Vagina (tissue), 2 donors: ENCODE measurements at regions not wholly inside any gene's neighbourhood (a gene's known extent, or its start where the extent isn't known, plus 50 kb on each side); places are given as distances from the start of the nearest gene placed in this dataset.

ENCODE experiments used
- POLR2A ChIP-seq, 2 donors: fragments of 450-650 bp; IDR thresholded peaks; one replicate each; pipeline ENCODE4 v1.6.1; 2017; ENCODE audit warnings: antibody characterized with exemption in 2 of 2, mild to moderate bottlenecking in 2 of 2, moderate library complexity in 2 of 2
- POLR2AphosphoS5 ChIP-seq, 2 donors: sonication (generic); formaldehyde crosslinking; IDR thresholded peaks; one replicate each; pipeline ENCODE4 v1.9.0; 2017; ENCODE audit warnings: antibody characterized with exemption in 2 of 2, mild to moderate bottlenecking in 2 of 2, low read depth in 1 of 2; ENCODE audit not compliant: insufficient read depth in 1 of 2
- TF ChIP-seq, protein P1 (sequence below), 3 experiments: fragments of 450-650 bp in 2 of 3; fragments of 200-600 bp in 1 of 3; sonication (generic) in 1 of 3; IDR thresholded peaks; one replicate each; pipeline ENCODE4 v1.5.1; 2017 to 2019; ENCODE audit warnings: antibody characterized with exemption in 3 of 3, mild to moderate bottlenecking in 2 of 3, moderate library complexity in 2 of 3

DNA sequence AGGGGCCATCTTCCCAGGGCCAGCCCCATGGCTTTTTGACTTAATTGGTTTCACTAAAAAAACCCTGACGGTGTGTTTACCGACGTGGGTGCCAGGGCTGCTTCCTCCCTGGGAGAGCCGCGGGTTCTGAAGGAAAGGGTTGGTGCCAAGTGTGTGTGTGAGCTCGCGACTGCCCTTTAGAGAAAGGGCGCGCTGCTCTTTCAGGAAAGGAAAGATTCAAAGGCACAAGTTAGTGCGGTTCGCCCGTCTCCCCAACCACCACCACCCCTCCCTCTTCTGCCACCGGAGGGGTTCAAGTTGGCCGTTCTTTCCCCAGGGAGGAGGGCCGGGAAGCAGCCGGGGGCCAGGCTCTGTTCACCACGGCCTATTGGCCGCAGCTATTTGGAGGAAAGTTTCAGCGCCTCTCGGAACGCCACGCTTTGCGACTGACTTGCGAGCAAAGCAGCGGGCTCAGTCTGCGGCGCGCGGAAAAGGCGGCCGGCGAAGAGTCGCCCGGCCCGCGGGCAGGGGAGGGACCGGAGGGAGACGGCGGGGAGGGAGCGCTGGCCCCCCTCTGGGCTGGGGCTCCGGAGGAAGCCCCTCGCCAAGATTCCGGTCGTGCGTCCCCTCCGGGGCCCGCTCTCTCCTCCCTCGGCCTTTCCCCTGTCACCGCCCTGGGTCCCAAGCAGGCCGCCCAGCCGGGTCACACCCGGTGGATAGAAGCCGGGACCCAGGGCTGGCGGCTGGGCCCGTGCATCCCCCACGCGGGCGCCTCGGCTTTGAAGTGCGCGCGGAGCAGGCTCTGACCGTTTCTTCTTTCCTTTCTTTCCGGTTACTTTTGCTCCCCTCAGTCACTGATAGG is 165.9 kb upstream of the PPP1R3A start:
- TF ChIP-seq, protein P1, sequence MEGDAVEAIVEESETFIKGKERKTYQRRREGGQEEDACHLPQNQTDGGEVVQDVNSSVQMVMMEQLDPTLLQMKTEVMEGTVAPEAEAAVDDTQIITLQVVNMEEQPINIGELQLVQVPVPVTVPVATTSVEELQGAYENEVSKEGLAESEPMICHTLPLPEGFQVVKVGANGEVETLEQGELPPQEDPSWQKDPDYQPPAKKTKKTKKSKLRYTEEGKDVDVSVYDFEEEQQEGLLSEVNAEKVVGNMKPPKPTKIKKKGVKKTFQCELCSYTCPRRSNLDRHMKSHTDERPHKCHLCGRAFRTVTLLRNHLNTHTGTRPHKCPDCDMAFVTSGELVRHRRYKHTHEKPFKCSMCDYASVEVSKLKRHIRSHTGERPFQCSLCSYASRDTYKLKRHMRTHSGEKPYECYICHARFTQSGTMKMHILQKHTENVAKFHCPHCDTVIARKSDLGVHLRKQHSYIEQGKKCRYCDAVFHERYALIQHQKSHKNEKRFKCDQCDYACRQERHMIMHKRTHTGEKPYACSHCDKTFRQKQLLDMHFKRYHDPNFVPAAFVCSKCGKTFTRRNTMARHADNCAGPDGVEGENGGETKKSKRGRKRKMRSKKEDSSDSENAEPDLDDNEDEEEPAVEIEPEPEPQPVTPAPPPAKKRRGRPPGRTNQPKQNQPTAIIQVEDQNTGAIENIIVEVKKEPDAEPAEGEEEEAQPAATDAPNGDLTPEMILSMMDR (IDR thresholded peaks at IDR 0.05), result no peak
- no peak for TF ChIP-seq POLR2A (IDR thresholded peaks at IDR 0.05)
- TF ChIP-seq POLR2AphosphoS5 (IDR thresholded peaks at IDR 0.05; ENCODE audit: insufficient read depth in 1 of 2, low read depth in 1 of 2), result peak in 1 of 2 donors; percentile 19
